ENCODE measurements at regions not wholly inside any gene's neighbourhood (a gene's known extent, or its start where the extent isn't known, plus 50 kb on each side); places are given as distances from the start of the nearest gene placed in this dataset.

DNA sequence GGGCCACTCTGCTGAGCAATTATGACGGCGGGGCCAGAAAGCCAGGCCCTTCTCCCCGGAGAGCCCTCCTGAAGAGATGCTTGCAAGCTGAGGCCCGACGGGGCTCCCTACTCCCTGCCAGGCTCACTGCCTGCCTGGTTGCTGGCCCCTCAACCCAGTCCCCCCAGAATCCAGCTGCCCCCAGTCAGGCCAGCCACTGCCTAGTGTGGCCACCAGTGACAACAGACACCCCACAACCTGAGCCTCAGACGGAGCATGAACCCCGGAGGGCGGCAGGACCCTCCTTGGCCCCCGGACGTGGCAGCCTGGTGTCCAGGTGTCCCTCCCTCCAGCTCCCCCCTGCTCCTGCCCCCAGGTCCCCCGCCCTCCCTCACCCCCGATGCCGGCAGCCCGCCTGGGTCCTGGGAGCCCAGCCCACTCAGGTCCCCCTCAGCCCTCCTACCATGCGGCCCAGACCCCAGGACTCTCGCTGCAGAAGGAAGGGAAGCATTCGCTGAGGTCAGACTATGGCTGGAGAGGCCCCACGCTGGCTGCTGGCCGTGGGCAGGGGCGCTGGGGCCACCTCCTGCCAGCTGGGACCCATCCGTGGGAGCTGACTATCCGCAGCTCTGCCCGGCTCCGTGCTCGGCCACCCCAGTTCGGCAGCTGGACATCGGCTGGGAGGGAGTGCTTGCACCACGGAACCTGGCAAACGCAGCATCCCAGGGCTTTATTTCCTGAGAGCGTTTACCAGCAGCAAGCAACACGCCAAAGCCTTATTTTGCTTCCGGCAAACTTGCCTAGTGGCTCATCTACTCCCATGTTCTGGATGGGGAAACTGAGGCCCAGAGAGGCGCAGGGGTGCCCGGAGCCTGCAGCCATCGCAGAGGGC, 89.8 kb downstream of the UNCX start:
- DNase-seq: no peak

DNA sequence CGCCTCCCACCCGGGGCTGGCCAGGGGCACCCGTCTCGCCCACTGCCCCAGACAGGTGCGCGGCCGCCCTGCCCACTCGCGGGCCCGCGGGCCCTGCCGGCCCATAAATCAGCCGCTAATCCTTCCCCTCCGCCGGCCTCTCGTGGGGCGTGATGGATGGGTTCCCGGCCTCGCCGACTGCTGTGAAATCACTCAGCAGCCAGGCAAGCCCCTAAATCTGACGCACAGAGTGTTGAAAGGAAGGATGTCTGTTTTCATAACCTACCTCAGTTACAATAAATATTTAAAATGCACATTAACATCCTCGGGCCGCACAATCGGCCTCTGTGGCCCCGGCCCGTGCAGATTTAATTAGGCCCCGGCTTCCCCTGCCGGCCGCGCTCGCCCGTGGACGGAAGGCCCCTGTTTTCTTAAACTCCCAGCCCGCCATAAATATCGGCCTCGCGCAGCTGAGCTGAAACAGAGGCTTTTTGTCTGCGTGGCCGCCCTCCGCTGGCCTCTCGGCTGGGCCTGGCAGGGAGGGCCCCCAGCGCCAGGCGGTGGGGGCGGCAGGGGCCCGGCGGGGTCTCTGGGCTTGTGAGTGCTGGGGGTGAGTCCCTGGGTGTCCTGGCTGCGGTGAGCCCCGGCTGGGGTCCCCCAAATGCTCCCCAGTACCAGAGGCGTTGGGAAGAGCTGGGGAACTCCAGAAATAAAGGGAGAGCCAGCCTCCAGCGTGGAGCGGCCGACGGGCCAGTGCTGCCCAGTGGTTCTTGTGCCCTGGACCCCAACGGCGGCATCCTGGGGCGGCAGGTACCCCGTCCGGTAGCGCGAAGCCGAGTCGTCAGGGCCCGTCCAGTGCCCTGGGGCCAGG, 90.7 kb downstream of the UNCX start:
- DNase-seq: no peak

GRCh38 chr7:1324028-1324900, 91.6 kb downstream of the UNCX start:
- no peak for DNase-seq

DNA sequence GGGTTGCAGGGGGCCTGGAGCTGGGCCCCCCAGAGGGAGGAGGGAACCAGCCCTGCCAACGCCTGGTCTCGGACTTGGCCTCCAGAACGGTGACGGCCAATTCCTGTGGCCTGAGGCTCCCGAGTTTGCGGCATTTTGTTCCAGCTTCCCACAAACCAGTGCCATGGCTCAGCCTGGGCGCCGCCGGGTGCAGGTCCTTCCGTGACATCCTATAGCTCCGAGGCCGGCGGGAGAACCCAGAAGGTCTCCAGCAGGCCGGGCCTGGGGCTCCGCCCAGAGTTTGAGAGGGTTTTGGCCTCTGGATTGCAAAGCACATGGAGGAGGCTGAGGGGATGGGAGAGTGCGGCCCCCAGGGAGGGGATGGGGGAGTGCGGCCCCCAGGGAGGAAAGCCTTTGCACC, 92.6 kb downstream of the UNCX start:
- DNase-seq: no peak

GRCh38 chr7:1325646-1326510, 93.2 kb downstream of the UNCX start:
- DNase-seq: no peak

GRCh38 chr7:1326511-1326785, 93.8 kb downstream of the UNCX start:
- DNase-seq: no peak

- no peak for DNase-seq
Measured at GRCh38 chr7:1329261-1329660, 96.6 kb downstream of the UNCX start.

DNA sequence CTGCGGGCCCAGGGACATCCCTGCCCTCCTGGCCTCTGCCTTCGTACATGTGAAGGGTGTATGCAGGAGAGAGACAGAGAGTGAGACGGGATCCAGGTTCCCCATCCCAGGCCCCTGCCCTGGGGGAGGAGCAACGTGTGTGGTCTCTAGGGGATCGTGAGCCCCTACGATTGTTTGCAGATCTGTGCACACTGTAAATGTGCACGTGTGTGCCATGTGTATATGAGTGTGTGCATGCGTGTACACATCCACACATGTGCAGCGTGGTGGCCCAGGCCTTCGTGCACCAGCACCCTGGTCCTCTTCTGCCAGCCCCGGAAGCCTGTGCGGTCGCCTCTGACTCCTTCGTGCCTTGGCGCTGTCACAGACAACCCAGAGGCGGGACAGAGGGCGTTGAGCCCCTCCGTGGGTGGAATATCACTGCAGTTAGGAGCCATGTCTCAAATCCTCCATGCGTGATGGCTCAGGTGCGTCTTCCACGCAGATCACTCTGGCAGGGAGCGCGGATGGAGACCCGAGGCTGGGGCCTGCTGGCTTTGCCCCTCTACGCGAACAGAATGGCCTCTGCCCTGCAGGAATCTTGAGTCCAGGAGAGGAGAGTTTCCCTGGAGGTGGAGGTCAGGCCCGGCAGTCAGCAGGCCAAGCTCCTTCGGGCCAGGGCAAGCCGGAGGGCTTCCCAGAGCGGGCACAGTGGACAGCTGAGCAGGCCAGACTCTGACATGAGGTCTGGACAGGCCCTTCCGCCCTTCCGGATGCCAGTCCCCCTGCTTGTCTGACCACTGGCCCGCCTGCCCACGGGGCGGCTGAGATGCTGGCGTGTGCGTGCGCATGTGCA, 97.5 kb downstream of the UNCX start:
- no peak for DNase-seq

- no peak for DNase-seq
Measured at GRCh38 chr7:1330801-1331425, 98.2 kb downstream of the UNCX start.

GRCh38 chr7:1331561-1332467, 99.1 kb downstream of the UNCX start:
- DNase-seq: no peak

GRCh38 chr7:1336509-1336908, 103.8 kb downstream of the UNCX start:
- DNase-seq: no peak

GRCh38 chr7:1339611-1340010, 106.9 kb downstream of the UNCX start:
- DNase-seq: no peak

DNA sequence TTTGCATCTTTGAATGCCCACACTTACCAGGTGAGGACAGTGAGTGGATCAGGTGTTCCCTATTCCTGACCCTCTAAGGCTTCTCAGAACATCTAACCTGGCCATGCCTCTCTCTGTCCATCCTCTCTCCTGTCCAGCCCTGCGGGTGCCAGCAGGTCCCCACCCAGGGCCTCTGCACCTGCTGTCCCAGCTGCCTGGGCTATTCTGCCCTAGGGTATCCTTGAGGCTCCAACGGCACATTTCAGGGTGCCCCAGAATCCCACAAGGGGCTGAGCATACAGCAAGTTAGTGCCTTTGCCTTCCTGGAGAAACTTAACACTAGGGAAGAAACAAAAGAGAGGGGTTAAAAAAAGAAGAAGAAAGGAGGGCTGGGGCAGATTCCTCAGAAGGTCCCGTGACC, 107.4 kb downstream of the UNCX start:
- DNase-seq: no peak

DNA sequence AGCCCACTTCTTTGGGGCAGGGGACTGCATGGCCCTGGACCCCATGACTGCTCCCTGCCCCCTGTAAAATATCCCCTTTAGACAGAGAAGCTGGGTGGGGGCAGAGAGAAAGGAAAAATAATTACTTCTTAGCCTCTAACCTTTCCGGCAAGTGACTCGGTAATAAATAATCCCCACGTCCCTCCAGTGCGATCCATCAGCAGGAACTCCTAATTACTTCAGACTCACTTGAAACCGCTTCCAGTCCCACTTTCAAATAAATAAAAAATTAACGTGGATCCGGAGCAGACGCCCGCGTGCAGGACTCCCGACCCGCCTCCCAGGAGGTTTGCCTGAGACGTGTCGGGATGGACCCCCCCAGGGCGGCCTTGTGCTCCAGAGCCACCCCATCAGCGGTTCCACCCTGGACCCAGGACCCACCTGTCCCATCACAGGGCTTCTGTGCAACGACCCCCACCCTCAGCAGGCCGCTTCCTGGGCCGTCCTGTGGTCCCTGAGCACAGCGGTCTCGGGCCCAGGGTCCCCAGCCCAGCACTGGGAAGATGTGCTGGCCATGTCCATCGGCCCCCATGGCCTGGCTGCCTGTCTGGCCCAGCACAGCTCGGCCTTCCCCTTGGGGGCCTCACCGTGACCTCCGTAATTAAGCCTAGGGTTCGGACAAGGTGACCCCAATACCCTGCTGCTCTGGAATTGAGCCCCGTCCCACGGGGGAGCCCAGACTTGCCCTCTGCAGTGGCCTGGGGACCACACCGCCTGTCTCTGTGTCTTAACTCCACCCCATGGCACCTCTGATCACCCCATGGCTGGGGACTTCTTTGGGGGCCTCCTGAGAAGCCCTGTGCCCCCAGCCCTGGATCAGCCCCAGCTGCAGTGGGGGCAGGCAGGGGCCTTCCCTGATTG, 108.0 kb downstream of the UNCX start:
- no peak for DNase-seq

- no peak for DNase-seq
Measured at GRCh38 chr7:1341361-1342089, 108.9 kb downstream of the UNCX start.

DNA sequence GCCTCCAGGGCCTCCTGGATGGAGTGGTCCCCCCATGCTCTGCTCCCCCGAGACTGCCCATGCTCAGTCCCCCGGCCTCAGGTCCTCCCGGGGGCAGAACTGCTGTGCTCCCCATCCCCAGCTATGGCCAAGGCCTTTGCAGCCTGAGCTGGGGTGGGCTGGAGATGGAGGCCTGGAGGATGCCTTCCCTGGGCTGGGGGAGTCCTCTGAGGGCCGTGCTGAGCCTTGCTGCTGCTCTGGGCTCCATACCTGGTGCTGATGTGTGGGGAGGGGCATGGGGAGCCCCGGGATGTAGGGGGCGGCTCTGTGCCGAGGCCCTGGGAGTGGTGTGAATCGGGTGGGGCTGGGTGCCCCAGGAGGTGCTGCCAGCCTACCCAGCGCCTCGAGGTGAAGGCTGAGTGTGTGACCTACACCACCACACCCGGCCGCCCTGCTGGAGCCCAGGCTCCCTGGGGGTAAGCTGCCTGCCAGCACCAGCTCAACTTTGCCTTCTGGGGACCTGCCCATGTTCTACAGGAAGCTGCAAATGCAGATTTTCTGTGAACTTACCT, 109.5 kb downstream of the UNCX start:
- no peak for DNase-seq

GRCh38 chr7:1343551-1343950, 110.9 kb downstream of the UNCX start:
- DNase-seq: no peak

- no peak for DNase-seq
Measured at GRCh38 chr7:1344421-1344820, 111.7 kb downstream of the UNCX start.

Data from fibroblast of upper back skin (primary cell).